H9 (cell line): ENCODE measurements at regions not wholly inside any gene's neighbourhood (a gene's known extent, or its start where the extent isn't known, plus 50 kb on each side); places are given as distances from the start of the nearest gene placed in this dataset.

Experiments used
- DNase-seq: peaks from one replicate; pipeline ENCODE4 v3.0.0-alpha.2; 2017
- H2AFZ ChIP-seq: one replicate; pipeline ENCODE4 v1.6.1; 2013; ENCODE audit warnings: mild to moderate bottlenecking, low read length, control low read depth, moderate library complexity
- H2AK5ac ChIP-seq: 2 replicates; pipeline ENCODE4 v1.6.1; 2013; ENCODE audit warnings: low read length, control low read depth, mixed read lengths; ENCODE audit not compliant: insufficient read length
- H2BK120ac ChIP-seq: one replicate; pipeline ENCODE4 v1.6.1; 2013; ENCODE audit warnings: low read depth, mild to moderate bottlenecking, low read length, control low read depth, inconsistent platforms; ENCODE audit not compliant: poor library complexity, severe bottlenecking
- H2BK12ac ChIP-seq: 2 replicates; pipeline ENCODE4 v1.6.1; 2013; ENCODE audit warnings: low read length, control low read depth, mixed read lengths, low read depth; ENCODE audit not compliant: insufficient read length
- H2BK15ac ChIP-seq: 2 replicates; pipeline ENCODE4 v1.6.1; 2013; ENCODE audit warnings: low read depth, low read length, control low read depth
- H2BK20ac ChIP-seq: one replicate; pipeline ENCODE4 v1.6.1; 2013; ENCODE audit warnings: low read depth, mild to moderate bottlenecking, low read length, control low read depth, inconsistent platforms; ENCODE audit not compliant: poor library complexity, severe bottlenecking
- H2BK5ac ChIP-seq: 2 replicates; pipeline ENCODE4 v1.6.1; 2013; ENCODE audit warnings: low read length, control low read depth, mixed read lengths; ENCODE audit not compliant: insufficient read length
- H3K14ac ChIP-seq: 2 replicates; pipeline ENCODE4 v1.6.1; 2013; ENCODE audit warnings: low read length, control low read depth; ENCODE audit not compliant: insufficient read depth
- H3K18ac ChIP-seq: 2 replicates; pipeline ENCODE4 v1.6.1; 2013; ENCODE audit warnings: low read depth, mild to moderate bottlenecking, mixed read lengths, low read length, control low read depth; ENCODE audit not compliant: insufficient read length
- H3K23ac ChIP-seq: 2 replicates; pipeline ENCODE4 v1.6.1; 2013; ENCODE audit warnings: low read length, control low read depth, mixed read lengths, low read depth; ENCODE audit not compliant: insufficient read length
- H3K23me2 ChIP-seq: 2 replicates; pipeline ENCODE4 v1.6.1; 2013; ENCODE audit warnings: low read depth, mild to moderate bottlenecking, mixed read lengths, low read length, control low read depth; ENCODE audit not compliant: insufficient read length, poor library complexity, severe bottlenecking
- H3K27ac ChIP-seq: 2 replicates; pipeline ENCODE4 v1.5.1; 2013; ENCODE audit warnings: low read length, control low read depth, mixed read lengths, low read depth; ENCODE audit not compliant: insufficient read length
- H3K27me3 ChIP-seq: 2 replicates; pipeline ENCODE4 v1.6.1; 2013; ENCODE audit warnings: low read length, control low read depth, inconsistent platforms; ENCODE audit not compliant: insufficient read depth
- H3K4ac ChIP-seq: 2 replicates; pipeline ENCODE4 v1.6.1; 2013; ENCODE audit warnings: low read depth, mild to moderate bottlenecking, control low read depth, inconsistent platforms, low read length, moderate library complexity
- H3K4me1 ChIP-seq: 2 replicates; pipeline ENCODE4 v1.6.1; 2013; ENCODE audit warnings: low read length, control low read depth, inconsistent platforms; ENCODE audit not compliant: insufficient read depth
- H3K4me2 ChIP-seq: 2 replicates; pipeline ENCODE4 v1.6.1; 2013; ENCODE audit warnings: low read length, control low read depth, mixed read lengths; ENCODE audit not compliant: insufficient read length, insufficient read depth
- H3K56ac ChIP-seq: 2 replicates; pipeline ENCODE4 v1.6.1; 2013; ENCODE audit warnings: low read depth, mild to moderate bottlenecking, mixed read lengths, low read length, control low read depth; ENCODE audit not compliant: insufficient read length
- H3K79me1 ChIP-seq: 2 replicates; pipeline ENCODE4 v1.6.1; 2013; ENCODE audit warnings: low read depth, mild to moderate bottlenecking, moderate library complexity, low read length, control low read depth, inconsistent platforms; ENCODE audit not compliant: insufficient read depth, poor library complexity, severe bottlenecking
- H3K79me2 ChIP-seq: 2 replicates; pipeline ENCODE4 v1.6.1; 2013; ENCODE audit warnings: low read length, control low read depth, inconsistent platforms; ENCODE audit not compliant: insufficient read depth
- H3K9ac ChIP-seq: 2 replicates; pipeline ENCODE4 v1.6.1; 2013; ENCODE audit warnings: low read length, control low read depth, mixed read lengths; ENCODE audit not compliant: insufficient read length; ENCODE audit errors: extremely low read depth
- H3K9me3 ChIP-seq: one replicate; pipeline ENCODE4 v1.6.1; 2013; ENCODE audit warnings: low read depth, low read length, inconsistent platforms; ENCODE audit not compliant: control insufficient read depth
- H3T11ph ChIP-seq: one replicate; pipeline ENCODE4 v1.6.1; 2013; ENCODE audit warnings: mild to moderate bottlenecking, low read length, control low read depth, inconsistent platforms
- H4K20me1 ChIP-seq: one replicate; pipeline ENCODE4 v1.6.1; 2013; ENCODE audit not compliant: control insufficient read depth, insufficient read length, insufficient read depth
- H4K5ac ChIP-seq: 2 replicates; pipeline ENCODE4 v1.6.1; 2013; ENCODE audit warnings: low read depth, mild to moderate bottlenecking, mixed read lengths, low read length, control low read depth; ENCODE audit not compliant: insufficient read length
- H4K8ac ChIP-seq: replicated peaks from 2 replicates; pipeline ENCODE4 v1.6.1; 2013; ENCODE audit warnings: low read length, control low read depth, mixed read lengths, low read depth; ENCODE audit not compliant: insufficient read length
- H4K91ac ChIP-seq: 2 replicates; pipeline ENCODE4 v1.6.1; 2013; ENCODE audit warnings: low read depth, mild to moderate bottlenecking, moderate library complexity, mixed read lengths, low read length, control low read depth; ENCODE audit not compliant: insufficient read length
- H3K27ac Mint-ChIP-seq, 3 experiments: 2 replicates in 2 of 3; 3 replicates in 1 of 3; pipeline ENCODE4 v1.8.0; 2020 to 2021; ENCODE audit warnings: mixed read lengths in 3 of 3, mild to moderate bottlenecking in 1 of 3, moderate library complexity in 1 of 3
- H3K27me3 Mint-ChIP-seq: 2 replicates; pipeline ENCODE4 v1.8.0; 2021; ENCODE audit warnings: low read depth, mild to moderate bottlenecking, moderate library complexity, mixed read lengths
- H3K36me3 Mint-ChIP-seq, 3 experiments: 2 replicates in 2 of 3; 3 replicates in 1 of 3; pipeline ENCODE4 v1.8.0; 2020 to 2021; ENCODE audit warnings: low read depth in 3 of 3, mixed read lengths in 3 of 3; ENCODE audit not compliant: insufficient read depth in 1 of 3
- H3K4me1 Mint-ChIP-seq, 2 experiments: 2 replicates each; pipeline ENCODE4 v1.8.0; 2020; ENCODE audit warnings: mixed read lengths in 2 of 2
- H3K4me3 Mint-ChIP-seq, 2 experiments: 2 replicates in 1 of 2; 3 replicates in 1 of 2; pipeline ENCODE4 v1.8.0; 2020 to 2021; ENCODE audit warnings: mild to moderate bottlenecking in 2 of 2, mixed read lengths in 2 of 2, moderate library complexity in 1 of 2
- H3K9me3 Mint-ChIP-seq, 2 experiments: 2 replicates in 1 of 2; 3 replicates in 1 of 2; pipeline ENCODE4 v1.8.0; 2020; ENCODE audit warnings: mild to moderate bottlenecking in 2 of 2, mixed read lengths in 2 of 2, moderate library complexity in 1 of 2
- TF ChIP-seq, protein P1 (sequence below): fragments of 200-600 bp; sonication (generic); conservative IDR thresholded peaks from 3 replicates; pipeline ENCODE4 v1.8.0; 2021; ENCODE audit warnings: antibody characterized with exemption, mild to moderate bottlenecking

DNA sequence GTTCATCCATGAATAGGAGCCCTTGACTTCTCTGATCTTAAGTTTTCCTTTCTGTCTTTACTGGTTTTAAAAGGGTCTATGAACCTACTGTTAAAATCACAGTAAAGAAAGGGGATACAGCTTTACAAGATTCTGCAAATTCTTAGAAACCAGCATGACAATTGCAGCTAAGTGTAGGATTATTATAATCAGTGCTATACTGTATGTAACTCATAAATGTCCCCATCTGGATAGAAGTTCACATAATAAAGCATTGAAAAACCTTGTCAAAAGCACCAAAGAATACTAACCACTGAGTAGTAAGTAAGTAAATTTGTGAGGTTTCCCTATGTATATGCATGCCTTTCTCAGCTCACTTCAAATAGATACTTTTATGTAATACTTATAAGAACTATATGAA lies 724.6 kb downstream of the CENPC start:
- H3K9me3 Mint-ChIP-seq = peaks cover 0 to 3% of the 10 kb centered on the region in 2 experiments; a peak in 3 of 5 replicates
- H3K27me3 Mint-ChIP-seq = no peaks in the 10 kb centered on the region
- Histone ChIP-seq H2BK12ac (no peak overlapping the region), H2AFZ (no peak overlapping the region), H2AK5ac (no peak overlapping the region), H2BK5ac (no peak overlapping the region), H2BK15ac (no peak overlapping the region), H3K4me2 (no peak overlapping the region), H3T11ph (no peak overlapping the region), H2BK20ac (no peak overlapping the region), H4K91ac (no peak overlapping the region), H3K9ac (no peak overlapping the region), H3K14ac (no peak overlapping the region), H4K8ac (no peak overlapping the region), H3K56ac (no peak overlapping the region), H2BK120ac (no peak overlapping the region), H3K9me3 (no peaks in the 10 kb centered on the region), H3K79me1 (no peaks in the 10 kb centered on the region), H3K4me1 (no peaks in the 10 kb centered on the region), H3K27ac (no peak overlapping the region), H3K18ac (no peak overlapping the region), H3K27me3 (no peaks in the 10 kb centered on the region), H4K20me1 (no peaks in the 10 kb centered on the region), H4K5ac (no peak overlapping the region), H3K23ac (no peak overlapping the region), H3K79me2 (no peaks in the 10 kb centered on the region), H3K4ac (no peak overlapping the region), H3K23me2 (no peaks in the 10 kb centered on the region)
- H3K36me3 Mint-ChIP-seq = peaks cover 0 to 4% (median 0%) of the 10 kb centered on the region in 3 experiments; a peak in 1 of 7 replicates
- no peak for DNase-seq
- no peaks in the 10 kb centered on the region for H3K4me1 Mint-ChIP-seq
- H3K4me3 Mint-ChIP-seq = no peak overlapping the region
- no peak overlapping the region for H3K27ac Mint-ChIP-seq
- TF ChIP-seq, protein P1, sequence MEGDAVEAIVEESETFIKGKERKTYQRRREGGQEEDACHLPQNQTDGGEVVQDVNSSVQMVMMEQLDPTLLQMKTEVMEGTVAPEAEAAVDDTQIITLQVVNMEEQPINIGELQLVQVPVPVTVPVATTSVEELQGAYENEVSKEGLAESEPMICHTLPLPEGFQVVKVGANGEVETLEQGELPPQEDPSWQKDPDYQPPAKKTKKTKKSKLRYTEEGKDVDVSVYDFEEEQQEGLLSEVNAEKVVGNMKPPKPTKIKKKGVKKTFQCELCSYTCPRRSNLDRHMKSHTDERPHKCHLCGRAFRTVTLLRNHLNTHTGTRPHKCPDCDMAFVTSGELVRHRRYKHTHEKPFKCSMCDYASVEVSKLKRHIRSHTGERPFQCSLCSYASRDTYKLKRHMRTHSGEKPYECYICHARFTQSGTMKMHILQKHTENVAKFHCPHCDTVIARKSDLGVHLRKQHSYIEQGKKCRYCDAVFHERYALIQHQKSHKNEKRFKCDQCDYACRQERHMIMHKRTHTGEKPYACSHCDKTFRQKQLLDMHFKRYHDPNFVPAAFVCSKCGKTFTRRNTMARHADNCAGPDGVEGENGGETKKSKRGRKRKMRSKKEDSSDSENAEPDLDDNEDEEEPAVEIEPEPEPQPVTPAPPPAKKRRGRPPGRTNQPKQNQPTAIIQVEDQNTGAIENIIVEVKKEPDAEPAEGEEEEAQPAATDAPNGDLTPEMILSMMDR = no peak
